Mesenchymal stem cell (in vitro differentiated cells and primary cell): ENCODE measurements at regions not wholly inside any gene's neighbourhood (a gene's known extent, or its start where the extent isn't known, plus 50 kb on each side); places are given as distances from the start of the nearest gene placed in this dataset.
A peak's percentile ranks its signal among the peaks of the same experiment; 100 is the strongest.
"Not testable (repeated sequence)": the region's sequence is repeated elsewhere in the genome, so short reads cannot be mapped to it uniquely, and the experiment has no call there.

ENCODE experiments used
- DNase-seq: peaks from one replicate; pipeline ENCODE4 v3.0.0-alpha.2; 2013
- H2AFZ ChIP-seq: one replicate; pipeline ENCODE4 v1.6.1; 2013; ENCODE audit warnings: low read depth, mild to moderate bottlenecking, control low read depth, inconsistent platforms, low read length, moderate library complexity
- H2AK5ac ChIP-seq: 2 replicates; pipeline ENCODE4 v1.6.1; 2013; ENCODE audit warnings: low read length, moderate library complexity, mild to moderate bottlenecking, inconsistent platforms; ENCODE audit not compliant: severe bottlenecking
- H2BK120ac ChIP-seq: one replicate; pipeline ENCODE4 v1.6.1; 2013; ENCODE audit warnings: low read depth, mild to moderate bottlenecking, inconsistent platforms, low read length, moderate library complexity
- H2BK12ac ChIP-seq, 2 experiments: one replicate each; pipeline ENCODE4 v1.6.1; 2013; ENCODE audit warnings: inconsistent platforms in 2 of 2, low read length in 2 of 2, mild to moderate bottlenecking in 2 of 2, moderate library complexity in 2 of 2, control low read depth in 1 of 2
- H2BK15ac ChIP-seq: one replicate; pipeline ENCODE4 v1.6.1; 2013; ENCODE audit warnings: mild to moderate bottlenecking, low read depth, inconsistent platforms; ENCODE audit not compliant: poor library complexity, severe bottlenecking
- H2BK5ac ChIP-seq: 2 replicates; pipeline ENCODE4 v1.6.1; 2013; ENCODE audit warnings: low read depth, mild to moderate bottlenecking, low read length, control low read depth, inconsistent platforms; ENCODE audit not compliant: poor library complexity, severe bottlenecking
- H3K14ac ChIP-seq, 2 experiments: one replicate each; pipeline ENCODE4 v1.6.1; 2013; ENCODE audit warnings: inconsistent platforms in 2 of 2, low read length in 2 of 2, control low read depth in 1 of 2, mild to moderate bottlenecking in 1 of 2, moderate library complexity in 1 of 2
- H3K18ac ChIP-seq, 2 experiments: one replicate each; pipeline ENCODE4 v1.6.1; 2013; ENCODE audit warnings: inconsistent platforms in 2 of 2, low read length in 2 of 2, control low read depth in 1 of 2, low read depth in 1 of 2, mild to moderate bottlenecking in 1 of 2
- H3K23ac ChIP-seq, 2 experiments: one replicate each; pipeline ENCODE4 v1.6.1; 2013; ENCODE audit warnings: inconsistent platforms in 2 of 2, low read length in 2 of 2, mild to moderate bottlenecking in 2 of 2, moderate library complexity in 2 of 2, control low read depth in 1 of 2
- H3K27ac ChIP-seq: 2 replicates; pipeline ENCODE4 v1.5.1; 2013; ENCODE audit warnings: mild to moderate bottlenecking, moderate library complexity, low read length, control low read depth, inconsistent platforms; ENCODE audit not compliant: poor library complexity, severe bottlenecking
- H3K27me3 ChIP-seq, 2 experiments: 2 replicates each; pipeline versions ENCODE4 v1.6.1 to v1.7.0; 2013; ENCODE audit warnings: low read length in 2 of 2, mild to moderate bottlenecking in 2 of 2, moderate library complexity in 2 of 2, control low read depth in 1 of 2, inconsistent platforms in 1 of 2; ENCODE audit not compliant: control insufficient read depth in 1 of 2, insufficient read depth in 1 of 2
- H3K36me3 ChIP-seq, 2 experiments: 2 replicates each; pipeline versions ENCODE4 v1.6.1 to v1.7.0; 2013; ENCODE audit warnings: low read length in 2 of 2, control low read depth in 1 of 2, inconsistent platforms in 1 of 2, low read depth in 1 of 2, mild to moderate bottlenecking in 1 of 2; ENCODE audit not compliant: insufficient read depth in 2 of 2, control insufficient read depth in 1 of 2
- H3K4ac ChIP-seq, 2 experiments: one replicate each; pipeline ENCODE4 v1.6.1; 2013; ENCODE audit warnings: inconsistent platforms in 2 of 2, low read length in 2 of 2, mild to moderate bottlenecking in 2 of 2, moderate library complexity in 2 of 2, control low read depth in 1 of 2, low read depth in 1 of 2
- H3K4me1 ChIP-seq: 2 replicates; pipeline ENCODE4 v1.6.1; 2013; ENCODE audit warnings: low read depth, low read length, control low read depth; ENCODE audit not compliant: control insufficient read depth, insufficient read depth
- H3K4me2 ChIP-seq: 2 replicates; pipeline ENCODE4 v1.6.1; 2013; ENCODE audit warnings: low read length, mild to moderate bottlenecking, inconsistent platforms; ENCODE audit not compliant: poor library complexity, severe bottlenecking
- H3K4me3 ChIP-seq, 2 experiments: 2 replicates each; pipeline versions ENCODE4 v1.5.1 to v1.7.0; 2013; ENCODE audit warnings: low read length in 2 of 2, mild to moderate bottlenecking in 2 of 2, control low read depth in 1 of 2, low read depth in 1 of 2; ENCODE audit not compliant: insufficient read depth in 1 of 2
- H3K79me1 ChIP-seq: replicated peaks from 2 replicates; pipeline ENCODE4 v1.6.1; 2013; ENCODE audit warnings: mild to moderate bottlenecking, control low read depth, low read length, inconsistent platforms; ENCODE audit not compliant: poor library complexity, severe bottlenecking
- H3K9ac ChIP-seq: 2 replicates; pipeline ENCODE4 v1.7.0; 2013; ENCODE audit warnings: mild to moderate bottlenecking, low read length, moderate library complexity
- H3K9me3 ChIP-seq: 2 replicates; pipeline ENCODE4 v1.7.0; 2013; ENCODE audit warnings: mild to moderate bottlenecking, low read length; ENCODE audit not compliant: control insufficient read depth
- H4K8ac ChIP-seq: one replicate; pipeline ENCODE4 v1.6.1; 2013; ENCODE audit warnings: inconsistent platforms, mild to moderate bottlenecking, low read length, moderate library complexity
- H4K91ac ChIP-seq: one replicate; pipeline ENCODE4 v1.6.1; 2013; ENCODE audit warnings: mild to moderate bottlenecking, low read length, inconsistent platforms
- WGBS: methylation state at CpG from one replicate; pipeline ENCODE4 v1.1.7; 2013; ENCODE audit warnings: mixed read lengths; 5-methylcytosine and 5-hydroxymethylcytosine counted together

DNA sequence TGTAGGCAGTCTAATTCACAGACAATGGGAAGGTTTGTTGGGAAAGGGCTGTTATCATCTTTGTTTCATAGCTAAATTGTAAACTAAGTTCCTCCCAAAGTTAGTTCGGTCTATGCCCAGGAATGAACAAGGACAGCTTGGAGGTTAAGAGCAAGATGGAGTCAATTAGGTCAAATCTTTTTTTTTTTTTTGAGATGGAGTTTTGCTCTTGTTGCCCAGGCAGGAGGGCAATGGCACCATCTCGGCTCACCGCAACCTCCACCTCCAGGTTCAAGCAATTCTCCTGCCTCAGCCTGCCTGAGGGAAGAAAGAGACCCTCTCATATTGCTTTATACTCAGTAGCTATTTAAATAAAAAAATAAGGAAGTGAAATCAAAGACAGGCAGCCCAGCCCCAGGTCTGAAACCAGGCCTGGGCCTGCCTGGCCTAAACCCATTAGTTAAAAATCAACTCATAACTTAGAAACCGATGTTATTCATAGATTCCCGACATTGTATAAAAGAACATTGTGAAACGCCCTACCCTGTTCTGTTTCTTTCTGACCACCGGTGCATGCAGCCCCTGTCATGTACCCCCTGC lies 297.4 kb upstream of the SGCG start:
- no peak overlapping the region for H2BK120ac ChIP-seq
- H3K4ac ChIP-seq = no peak overlapping the region
- peaks cover 10% of the 10 kb centered on the region for H3K4me1 ChIP-seq
- H2AFZ ChIP-seq = no peak overlapping the region
- H4K8ac ChIP-seq = no peak overlapping the region
- 86% methylated on average over 5 of the region's 7 CpGs for whole genome bisulfite sequencing
- H3K4me3 ChIP-seq = no peak overlapping the region
- no peak overlapping the region for H3K18ac ChIP-seq
- no peak overlapping the region for H2BK15ac ChIP-seq
- no peak overlapping the region for H3K4me2 ChIP-seq
- no peak overlapping the region for H3K9ac ChIP-seq
- no peak overlapping the region for H3K23ac ChIP-seq
- H3K27ac ChIP-seq = peak overlapping the region; percentile 89
- H2BK12ac ChIP-seq = no peak overlapping the region
- no peaks in the 10 kb centered on the region for H3K9me3 ChIP-seq
- peak overlapping the region; percentile 44 for H2BK5ac ChIP-seq
- H2AK5ac ChIP-seq = no peak overlapping the region
- no peaks in the 10 kb centered on the region for H3K79me1 ChIP-seq
- no peak overlapping the region for H4K91ac ChIP-seq
- no peaks in the 10 kb centered on the region for H3K27me3 ChIP-seq
- no peak for DNase-seq
- H3K36me3 ChIP-seq = no peaks in the 10 kb centered on the region
- no peak overlapping the region for H3K14ac ChIP-seq

DNA sequence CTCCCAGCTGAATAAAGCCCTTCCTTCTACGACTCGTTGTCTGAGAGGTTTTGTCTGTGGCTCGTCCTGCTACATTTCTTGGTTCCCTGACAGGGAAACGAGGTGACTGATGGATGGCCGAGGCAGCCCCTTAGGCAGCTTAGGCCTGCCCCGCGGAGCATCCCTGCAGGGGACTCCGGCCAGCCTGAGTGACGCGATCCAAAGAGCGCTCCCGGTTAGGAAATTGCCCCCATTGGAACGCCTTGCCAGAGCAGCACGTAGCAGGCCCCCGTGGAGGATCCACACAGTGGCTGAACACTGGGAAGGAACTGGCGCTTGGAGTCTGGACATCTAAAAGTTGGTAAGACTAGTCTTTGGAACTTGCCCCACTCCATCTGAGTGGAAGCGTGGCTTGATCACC lies 296.8 kb upstream of the SGCG start:
- Histone ChIP-seq H3K36me3 (no peaks in the 10 kb centered on the region), H2AK5ac (peak overlapping the region; percentile 70), H3K18ac (no peak overlapping the region), H3K4me1 (peaks cover 10% of the 10 kb centered on the region), H3K4ac (no peak overlapping the region), H3K27me3 (no peaks in the 10 kb centered on the region), H3K27ac (peak overlapping the region; percentile 89), H3K14ac (no peak overlapping the region), H4K8ac (no peak overlapping the region), H3K9me3 (no peaks in the 10 kb centered on the region), H3K9ac (no peak overlapping the region), H2BK15ac (no peak overlapping the region), H2BK5ac (peak overlapping the region; percentile 51), H2BK120ac (no peak overlapping the region), H3K4me2 (no peak overlapping the region), H2BK12ac (no peak overlapping the region), H2AFZ (no peak overlapping the region), H3K79me1 (no peaks in the 10 kb centered on the region), H3K4me3 (peak overlapping the region in 1 of 2 experiments; percentile 49), H4K91ac (no peak overlapping the region), H3K23ac (no peak overlapping the region)
- WGBS = 85% methylated on average over 17 of the region's 17 CpGs
- DNase-seq = no peak

DNA sequence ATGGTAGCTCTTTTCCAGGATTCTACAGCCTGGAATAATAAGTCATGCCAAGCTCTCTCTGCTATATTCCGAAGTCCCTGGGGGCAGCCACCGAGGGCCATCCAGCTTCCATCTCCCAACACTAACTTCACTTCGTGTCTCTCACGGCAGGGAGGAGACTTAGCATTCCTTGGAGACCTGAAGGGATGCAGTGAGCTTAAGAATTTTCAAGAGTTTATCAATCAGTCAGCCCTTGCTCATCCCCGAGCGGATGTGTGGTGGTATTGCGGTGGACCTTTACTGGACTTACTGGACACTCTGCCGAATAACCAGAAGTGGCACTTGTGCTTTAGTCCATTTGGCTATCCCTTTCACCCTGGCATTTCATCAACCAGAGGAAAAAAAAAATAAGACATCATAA lies 294.7 kb upstream of the SGCG start:
- not testable (repeated sequence) for H4K91ac ChIP-seq, H2BK120ac ChIP-seq, H3K79me1 ChIP-seq, H4K8ac ChIP-seq, H3K36me3 ChIP-seq, H3K4me3 ChIP-seq, H3K4ac ChIP-seq, H2AK5ac ChIP-seq, H2BK12ac ChIP-seq, DNase-seq, H3K23ac ChIP-seq, H2BK5ac ChIP-seq, H3K4me1 ChIP-seq, H2AFZ ChIP-seq, H2BK15ac ChIP-seq, H3K9me3 ChIP-seq, H3K18ac ChIP-seq, H3K14ac ChIP-seq, H3K27me3 ChIP-seq, H3K9ac ChIP-seq, H3K27ac ChIP-seq
- 87% methylated on average over 5 of the region's 8 CpGs for WGBS
- peak overlapping the region; percentile 43 for H3K4me2 ChIP-seq

DNA sequence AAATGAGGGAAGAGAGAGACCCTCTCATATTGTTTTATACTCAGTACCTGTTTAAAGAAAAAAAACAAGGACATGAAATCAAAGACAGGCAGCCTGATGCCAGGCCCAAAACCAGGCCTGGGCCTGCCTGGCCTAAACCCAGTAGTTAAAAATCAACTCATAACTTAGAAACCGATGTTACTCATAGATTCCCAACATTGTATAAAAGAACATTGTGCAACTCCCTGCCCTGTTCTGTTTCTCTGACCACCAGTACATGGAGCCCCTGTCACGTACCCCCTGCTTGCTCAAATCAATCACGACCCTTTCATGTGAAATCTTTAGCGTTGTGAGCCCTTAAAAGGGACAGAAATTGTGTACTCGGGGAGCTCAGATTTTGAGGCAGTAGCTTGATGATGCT lies 291.4 kb upstream of the SGCG start:
- not testable (repeated sequence) for H3K4ac ChIP-seq, DNase-seq, H3K27me3 ChIP-seq, H2BK12ac ChIP-seq, H3K9me3 ChIP-seq, H2BK120ac ChIP-seq, H4K8ac ChIP-seq, H3K9ac ChIP-seq, H4K91ac ChIP-seq, H3K23ac ChIP-seq, H2AFZ ChIP-seq, H2AK5ac ChIP-seq, H3K18ac ChIP-seq, H2BK15ac ChIP-seq, H3K4me2 ChIP-seq, H3K4me1 ChIP-seq, H3K14ac ChIP-seq, H3K36me3 ChIP-seq, H3K79me1 ChIP-seq, H2BK5ac ChIP-seq, H3K4me3 ChIP-seq
- 83% methylated on average over 5 of the region's 5 CpGs for WGBS
- peak overlapping the region; percentile 43 for H3K27ac ChIP-seq
